K562 (cell line): ENCODE measurements at regions not wholly inside any gene's neighbourhood (a gene's known extent, or its start where the extent isn't known, plus 50 kb on each side); places are given as distances from the start of the nearest gene placed in this dataset.

Experiments
- CTCF ChIP-seq, 3 experiments: IDR thresholded peaks in 2 of 3; conservative IDR thresholded peaks in 1 of 3; 2 replicates each; pipeline ENCODE4 v1.5.1; 2011 to 2012; ENCODE audit warnings: low read length in 3 of 3, mild to moderate bottlenecking in 3 of 3, control low read depth in 2 of 3, improper control_type of control experiment in 1 of 3, inconsistent platforms in 1 of 3, low read depth in 1 of 3, mixed read lengths in 1 of 3, moderate library complexity in 1 of 3; ENCODE audit not compliant: insufficient read depth in 2 of 3
- FOXJ3 ChIP-seq: sonication (generic); formaldehyde crosslinking; IDR thresholded peaks from 2 replicates; pipeline ENCODE4 v1.4.0; 2020; ENCODE audit warnings: mild to moderate bottlenecking, missing genetic modification reagents
- HINFP ChIP-seq: fragments of 450-650 bp; conservative IDR thresholded peaks from 2 replicates; pipeline ENCODE4 v1.6.1; 2016; ENCODE audit warnings: missing genetic modification characterization, low read depth, mild to moderate bottlenecking, control low read depth, missing compliant biosample characterization
- KLF6 ChIP-seq: fragments of 250-450 bp; sonication (Bioruptor Pico); IDR thresholded peaks from 2 replicates; pipeline ENCODE4 v1.4.0; 2020; ENCODE audit warnings: mild to moderate bottlenecking, moderate library complexity, borderline replicate concordance
- PHTF2 ChIP-seq: fragments of 250-450 bp; sonication (Bioruptor Pico); IDR thresholded peaks from 2 replicates; pipeline ENCODE4 v1.5.0; 2021; ENCODE audit warnings: mild to moderate bottlenecking
- POLR2A ChIP-seq: fragments of 450-650 bp; conservative IDR thresholded peaks from 2 replicates; pipeline ENCODE4 v1.6.1; 2016
- RCOR1 ChIP-seq, 2 experiments: IDR thresholded peaks; 2 replicates each; pipeline ENCODE4 v1.6.1; 2012; ENCODE audit warnings: low read depth in 2 of 2, low read length in 2 of 2, borderline replicate concordance in 1 of 2, improper control_type of control experiment in 1 of 2
- SMARCC2 ChIP-seq: fragments of 450-650 bp; IDR thresholded peaks from 2 replicates; pipeline ENCODE4 v1.6.1; 2017; ENCODE audit warnings: antibody characterized with exemption, moderate library complexity, mild to moderate bottlenecking, low read depth
- TCF7 ChIP-seq: sonication (generic); IDR thresholded peaks from 2 replicates; pipeline ENCODE4 v1.6.1; 2016; ENCODE audit warnings: antibody characterized with exemption, borderline replicate concordance
- ZMIZ1 ChIP-seq, 2 experiments: fragments of 150-350 bp in 1 of 2; IDR thresholded peaks; 2 replicates each; pipeline ENCODE4 v1.6.1; 2012 to 2016; ENCODE audit warnings: low read depth in 2 of 2, low read length in 2 of 2, mild to moderate bottlenecking in 1 of 2, moderate library complexity in 1 of 2
- ZNF57 ChIP-seq: fragments of 450-650 bp; formaldehyde crosslinking; IDR thresholded peaks from 2 replicates; pipeline ENCODE4 v1.4.0; 2020; ENCODE audit warnings: mild to moderate bottlenecking, moderate library complexity

GRCh38 chr6:108789475-108789874 is 58.7 kb upstream of the ARMC2 start:
- no peak for TF ChIP-seq ZMIZ1 (IDR thresholded peaks at IDR 0.05; ENCODE audit: low read depth in 2 of 2, low read length in 2 of 2)
- TF ChIP-seq PHTF2 (CRISPR knock-in tag), result no peak
- no peak for TF ChIP-seq FOXJ3 (CRISPR knock-in tag)
- TF ChIP-seq TCF7, result no peak
- TF ChIP-seq KLF6 (CRISPR knock-in tag), result no peak
- TF ChIP-seq POLR2A, result no peak
- no peak for TF ChIP-seq HINFP (tag)
- no peak for TF ChIP-seq RCOR1 (IDR thresholded peaks at IDR 0.05; ENCODE audit: borderline replicate concordance in 1 of 2, low read depth in 2 of 2, low read length in 2 of 2)
- TF ChIP-seq SMARCC2, result no peak
- TF ChIP-seq CTCF (IDR thresholded peaks at IDR 0.05 in 2 of 3, conservative IDR thresholded peaks at IDR 0.05 in 1 of 3; ENCODE audit: insufficient read depth in 2 of 3, low read depth in 1 of 3, low read length in 3 of 3), result no peak
- no peak for TF ChIP-seq ZNF57 (CRISPR knock-in tag)
